HG03469 (cell line): ENCODE measurements at regions not wholly inside any gene's neighbourhood (a gene's known extent, or its start where the extent isn't known, plus 50 kb on each side); places are given as distances from the start of the nearest gene placed in this dataset.

ENCODE experiments used
- ATAC-seq: cut with Tn5 transposase; IDR thresholded peaks from one replicate; pipeline ENCODE4 v1.9.1; 2021; ENCODE audit warnings: mild to moderate bottlenecking, moderate library complexity, moderate number of reproducible peaks; ENCODE audit not compliant: unreplicated experiment

DNA sequence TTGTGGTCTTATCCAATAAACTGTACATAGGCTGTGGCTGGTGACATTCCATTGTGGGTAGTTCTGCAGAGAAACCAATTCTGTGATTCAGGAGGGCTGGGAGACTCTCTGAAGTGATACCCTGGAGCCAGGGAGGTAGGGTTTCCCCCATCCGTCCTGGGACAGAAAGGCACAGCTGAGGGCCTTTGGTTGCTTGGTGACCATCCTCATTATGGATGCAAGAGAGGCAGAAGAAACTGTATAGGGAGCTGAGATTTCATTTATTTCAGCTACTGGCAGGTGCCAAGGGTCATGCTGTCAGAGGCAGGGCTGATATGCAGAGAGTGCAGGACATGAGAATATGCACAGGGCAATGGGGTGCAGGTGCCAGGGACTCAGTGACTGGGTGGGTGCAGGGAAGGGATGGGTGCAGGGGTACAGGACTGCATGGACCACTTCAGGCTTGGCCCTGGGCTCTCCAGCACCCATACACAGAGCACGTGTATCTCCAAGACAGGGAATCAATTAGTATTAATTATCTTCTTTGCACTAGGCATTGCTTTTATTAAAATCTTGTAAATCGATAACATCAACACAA is 236.5 kb downstream of the ICE1 start:
- no peak for ATAC-seq

DNA sequence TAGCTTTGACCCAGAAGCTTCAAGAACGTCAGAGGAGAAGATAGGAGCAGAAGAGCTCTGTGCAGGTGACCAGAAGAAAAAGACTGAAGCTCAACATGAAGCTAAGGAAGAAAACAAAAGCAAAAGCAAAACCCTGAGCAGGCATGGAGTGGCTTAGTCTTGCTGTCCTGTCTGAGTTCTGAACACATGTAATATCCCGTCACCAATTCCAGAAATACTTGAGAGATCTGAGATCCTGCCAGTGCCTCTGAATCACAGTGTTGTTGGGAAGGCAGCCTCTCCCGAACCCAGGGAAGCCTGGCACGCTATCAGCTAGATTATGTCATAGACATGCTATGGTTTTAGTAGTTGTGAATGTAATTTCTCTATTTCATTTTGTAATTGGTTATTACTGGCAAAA is 235.7 kb downstream of the ICE1 start:
- ATAC-seq, result no peak

DNA sequence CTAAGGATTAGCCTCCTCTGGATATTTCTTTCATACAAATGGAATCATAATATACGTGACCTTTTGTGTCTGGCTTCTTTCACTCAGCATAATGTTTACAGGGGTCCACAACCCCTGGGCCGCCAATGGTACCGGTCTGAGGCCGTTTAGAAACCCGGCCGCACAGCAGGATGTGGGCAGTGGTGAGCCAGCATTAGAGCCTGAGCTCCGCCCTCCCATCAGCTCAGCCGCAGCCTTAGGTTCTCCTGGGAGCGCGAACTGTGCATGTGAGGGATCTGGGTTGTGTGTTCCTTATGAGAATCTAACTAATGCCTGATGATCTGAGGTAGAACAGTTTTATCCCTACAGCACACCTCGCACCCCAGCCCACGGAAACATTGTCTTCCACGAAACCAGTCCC is 229.7 kb downstream of the ICE1 start:
- no peak for ATAC-seq

DNA sequence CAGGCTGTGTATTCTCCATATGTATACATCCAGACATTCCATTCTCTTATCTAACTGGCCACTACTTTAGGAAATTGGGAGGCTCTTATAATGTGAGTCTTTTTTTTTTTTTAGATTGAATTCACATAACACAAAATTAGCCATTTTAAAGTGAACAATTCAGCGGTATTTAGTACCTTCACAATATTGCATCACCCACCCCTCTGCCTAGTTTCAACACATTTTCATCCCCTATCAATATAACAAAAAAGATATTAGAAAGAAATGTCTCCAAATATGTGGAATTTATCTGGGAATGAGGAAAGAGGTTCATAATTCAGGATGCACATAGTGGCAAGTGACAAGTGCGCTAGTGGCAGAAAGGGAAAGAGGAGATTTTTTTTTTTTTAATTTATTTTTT is 228.5 kb downstream of the ICE1 start:
- ATAC-seq, result no peak

DNA sequence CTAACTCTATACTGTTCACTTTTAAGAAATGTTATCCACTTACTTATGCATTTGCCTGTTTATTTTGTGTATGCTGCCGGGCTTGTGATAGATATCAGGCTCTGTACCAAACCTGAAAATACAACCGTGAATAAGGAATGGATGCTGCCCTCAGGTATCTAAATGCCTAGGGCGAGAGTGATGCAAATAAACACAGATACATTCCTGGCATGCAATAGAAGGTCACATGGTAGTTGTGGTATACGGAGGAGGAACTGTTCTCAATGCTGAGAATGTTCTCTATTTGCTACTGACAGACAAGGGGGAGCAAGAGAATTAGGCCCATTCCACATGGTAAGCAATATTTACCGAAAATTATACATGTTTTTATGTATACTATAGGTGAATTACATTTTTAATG is 227.8 kb downstream of the ICE1 start:
- peak; percentile 60 for ATAC-seq

DNA sequence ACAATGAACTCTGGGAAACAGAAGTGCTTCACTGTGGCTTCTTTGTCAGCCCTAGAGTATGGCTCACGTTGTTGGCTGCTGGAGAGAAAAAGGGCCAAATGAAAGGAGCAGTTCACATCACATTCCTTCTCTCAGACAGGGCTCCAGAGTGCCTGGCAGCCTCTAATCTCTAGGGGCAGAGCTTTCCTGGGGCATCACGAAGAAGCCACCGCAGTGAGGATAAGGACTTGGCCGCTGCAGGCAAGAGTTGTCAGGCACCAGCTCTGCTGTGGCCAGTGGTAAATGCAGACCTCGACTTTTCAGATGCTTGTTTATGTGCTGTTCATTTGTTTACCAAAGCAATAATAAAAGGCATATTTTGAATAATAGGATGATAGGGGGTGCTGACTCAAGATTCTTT is 227.2 kb downstream of the ICE1 start:
- no peak for ATAC-seq

DNA sequence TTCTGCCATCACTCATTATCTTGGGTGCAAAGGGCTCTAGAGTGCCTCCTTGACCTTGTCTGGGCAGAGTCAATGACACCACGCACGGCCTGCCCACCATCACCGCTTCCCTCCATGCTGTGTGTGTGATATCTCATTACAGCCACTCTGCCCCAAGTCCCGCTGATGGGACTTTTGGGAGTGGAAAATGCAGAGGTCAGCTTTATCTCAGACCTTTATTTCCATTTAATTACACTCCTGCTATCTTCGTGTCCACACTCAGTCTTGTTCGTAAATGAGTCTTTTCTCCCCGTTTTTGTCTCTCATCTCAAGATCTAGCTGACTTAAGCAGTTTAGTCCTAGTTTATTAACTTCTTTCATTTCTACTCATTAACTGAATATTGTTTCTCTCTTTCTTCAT is 226.2 kb downstream of the ICE1 start:
- no peak for ATAC-seq

DNA sequence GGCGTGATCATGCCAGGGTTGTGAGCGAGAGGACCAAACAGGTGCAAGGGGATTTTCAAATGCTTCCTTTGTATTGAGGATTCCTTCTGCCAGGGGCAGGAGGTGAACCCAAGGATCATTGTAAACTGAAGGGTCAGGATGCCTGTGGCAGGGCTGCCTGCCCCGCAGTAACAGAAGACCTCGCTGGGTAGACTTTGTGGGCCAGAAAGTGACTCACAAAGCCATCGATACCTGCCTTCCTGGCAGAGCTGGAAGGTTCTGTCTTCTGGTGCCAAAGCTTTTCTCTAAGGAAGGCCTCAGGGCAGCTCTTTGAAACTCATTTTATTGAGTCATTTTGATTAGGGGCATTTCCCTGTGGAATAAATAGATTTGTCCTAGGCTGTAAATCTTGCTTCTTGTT is 223.4 kb downstream of the ICE1 start:
- ATAC-seq, result no peak

DNA sequence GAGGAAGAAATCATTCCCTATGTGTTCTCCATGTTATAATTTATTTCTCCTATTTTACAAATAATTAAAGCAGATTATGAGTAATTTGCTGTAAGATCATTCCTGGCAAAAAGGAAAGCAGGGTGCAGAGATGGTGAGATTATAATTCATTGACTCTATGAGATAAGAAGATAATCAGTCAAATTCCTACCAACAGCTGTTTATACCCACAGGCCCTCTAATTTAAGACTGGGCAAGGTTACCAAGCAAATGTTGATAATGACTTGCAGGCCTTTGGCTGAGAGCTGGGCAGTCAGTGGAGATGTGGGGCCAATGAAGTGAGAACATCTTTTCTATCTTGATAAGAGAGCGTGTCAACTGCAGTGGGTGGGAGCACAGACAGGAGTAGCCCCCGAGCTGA is 222.7 kb downstream of the ICE1 start:
- ATAC-seq, result no peak

DNA sequence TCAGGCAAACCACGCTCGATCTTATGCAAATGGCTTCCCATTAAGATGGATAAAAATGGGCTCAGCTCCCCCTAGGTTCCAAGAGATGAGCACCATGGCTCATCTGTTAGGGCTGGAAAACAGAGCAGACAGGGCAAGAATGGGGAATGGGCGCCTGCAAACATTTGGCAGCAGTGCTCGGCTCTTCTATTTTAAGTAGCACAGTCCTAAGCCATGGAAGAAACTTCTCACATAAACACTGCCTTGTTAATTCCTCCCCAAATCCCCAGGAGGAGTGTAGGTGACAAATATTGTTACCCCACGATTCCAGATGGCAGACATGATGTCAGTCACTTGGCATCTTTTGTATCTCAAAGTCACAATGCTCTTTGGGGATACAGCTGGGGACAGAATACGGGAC is 221.8 kb downstream of the ICE1 start:
- ATAC-seq, result no peak

DNA sequence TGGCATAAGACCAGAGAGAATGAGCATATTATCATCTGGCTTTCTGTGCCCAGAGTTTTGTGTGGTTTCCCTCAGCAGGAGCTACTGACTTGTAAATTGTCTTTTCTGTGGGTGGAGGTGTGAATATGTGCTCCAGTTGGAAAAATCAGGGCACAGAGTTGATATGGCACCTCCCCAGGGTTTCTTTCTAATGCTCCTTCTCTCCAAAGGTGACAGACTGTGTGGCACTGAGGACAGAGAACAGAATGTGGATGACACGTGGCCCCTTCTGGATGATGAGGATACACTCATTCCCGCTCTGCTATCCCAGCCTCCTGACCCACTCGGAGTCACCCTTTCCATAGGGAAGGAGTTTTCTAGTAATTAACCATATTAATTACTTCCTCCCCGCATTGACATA is 221.0 kb downstream of the ICE1 start:
- no peak for ATAC-seq

DNA sequence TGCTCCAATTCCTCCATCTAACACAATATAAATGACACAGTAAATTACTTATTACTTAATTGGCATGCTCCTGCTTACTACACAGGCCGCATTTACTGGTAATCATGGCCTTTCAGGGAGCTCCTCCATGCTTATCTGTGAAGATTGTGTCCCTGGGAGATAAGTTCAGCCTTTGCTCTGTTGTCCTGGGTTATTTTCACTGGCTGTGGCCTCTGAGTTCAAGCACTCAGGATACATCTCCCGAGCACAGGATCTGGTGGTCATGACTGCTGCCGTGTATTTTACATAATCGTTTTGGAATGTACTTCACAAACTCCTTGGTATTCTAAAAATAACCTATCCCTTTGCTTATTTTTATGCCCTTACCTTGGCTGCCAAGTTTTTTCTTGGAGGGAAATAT is 215.7 kb downstream of the ICE1 start:
- ATAC-seq, result no peak

DNA sequence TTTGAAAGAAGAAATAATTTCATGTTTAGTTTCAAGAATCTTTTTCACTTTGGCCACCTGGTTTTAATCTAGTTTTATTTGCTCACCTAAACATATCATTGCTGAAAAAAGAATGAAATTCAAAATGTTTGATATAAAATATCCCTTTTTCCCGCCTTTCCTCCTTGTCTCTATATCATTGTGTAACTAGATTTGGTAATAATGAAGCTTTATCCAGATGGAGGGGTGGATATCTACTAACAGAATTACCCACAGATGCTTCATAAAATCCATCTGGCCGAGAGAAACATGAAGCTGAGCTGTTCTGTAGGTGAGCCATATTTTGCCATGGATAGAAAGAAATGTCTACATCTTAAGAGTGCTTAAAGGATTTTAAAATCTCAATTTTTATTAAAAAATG is 214.7 kb downstream of the ICE1 start:
- ATAC-seq, result no peak

DNA sequence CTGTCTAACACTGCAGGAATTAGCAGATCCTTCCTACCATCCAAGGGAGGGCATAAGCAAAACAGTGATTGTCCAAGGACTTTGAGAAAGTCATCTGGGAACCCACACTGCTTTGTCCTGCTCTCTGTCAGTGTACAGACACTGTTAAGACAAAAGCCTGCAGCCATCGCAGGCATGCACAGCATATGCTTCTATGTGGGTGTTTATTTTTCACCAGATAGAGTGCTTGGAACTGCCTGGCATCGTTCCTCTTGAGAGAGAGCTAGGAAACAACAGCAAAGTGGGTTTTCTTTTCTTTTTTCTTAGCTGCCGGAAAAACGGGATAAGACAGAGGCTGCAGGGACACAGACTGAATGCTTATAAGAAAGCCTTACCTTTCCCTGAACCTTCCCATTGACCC is 212.3 kb downstream of the ICE1 start:
- no peak for ATAC-seq

DNA sequence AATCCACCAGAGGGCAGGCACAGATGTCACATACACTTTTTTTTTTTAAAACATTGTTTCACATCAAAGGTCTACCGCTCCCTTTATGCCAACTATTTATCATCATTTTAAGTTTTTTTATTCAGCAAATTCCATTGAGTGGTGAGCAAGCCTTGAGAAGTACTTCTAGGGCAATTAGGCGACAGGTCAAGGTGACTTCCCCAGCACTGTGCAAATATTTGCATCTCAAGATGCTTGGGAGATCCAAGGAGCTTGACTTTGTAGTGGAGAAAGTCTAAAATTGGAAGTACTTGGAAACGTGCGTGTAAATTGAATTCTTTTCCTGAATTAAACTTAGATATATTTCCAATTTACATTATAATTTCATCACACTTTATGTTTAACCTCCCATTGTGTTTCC is 211.1 kb downstream of the ICE1 start:
- ATAC-seq, result no peak

DNA sequence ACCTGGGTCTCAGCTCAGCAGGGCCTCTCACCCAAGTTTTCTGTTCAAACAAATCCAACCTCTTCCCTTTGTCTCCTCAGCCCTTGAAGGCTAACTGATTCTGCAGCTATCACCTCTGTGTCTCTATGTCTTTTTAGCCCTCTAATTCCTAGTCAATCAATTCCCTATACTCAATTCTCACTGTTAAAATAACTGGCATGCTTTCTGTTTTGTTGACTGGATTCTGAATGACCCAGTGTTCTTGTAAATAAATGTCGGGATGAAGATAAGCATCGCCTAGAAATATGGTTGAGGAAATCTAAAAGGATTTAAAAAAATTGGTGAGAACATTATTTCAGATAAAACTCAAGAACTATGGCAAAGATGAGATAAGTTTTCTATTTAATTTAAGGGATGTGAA is 210.2 kb downstream of the ICE1 start:
- ATAC-seq, result no peak

DNA sequence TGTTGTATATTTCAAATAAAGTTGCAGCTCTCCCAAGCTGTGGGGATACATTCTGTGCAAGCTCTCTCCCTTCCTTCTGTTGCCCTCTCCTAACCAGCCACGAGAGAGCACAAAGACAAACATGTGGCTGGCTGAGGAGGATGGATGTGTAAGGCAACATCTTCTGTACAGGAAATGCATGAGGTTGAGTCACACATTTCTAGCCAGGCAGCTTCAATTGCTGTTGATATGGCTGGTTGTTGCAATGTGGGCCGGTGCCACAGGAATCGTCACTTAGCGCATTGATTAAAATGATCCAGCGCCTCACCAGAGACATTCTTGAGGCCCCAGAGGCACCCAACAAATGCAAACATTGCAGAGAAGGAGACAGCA is 207.1 kb downstream of the ICE1 start:
- ATAC-seq, result no peak

DNA sequence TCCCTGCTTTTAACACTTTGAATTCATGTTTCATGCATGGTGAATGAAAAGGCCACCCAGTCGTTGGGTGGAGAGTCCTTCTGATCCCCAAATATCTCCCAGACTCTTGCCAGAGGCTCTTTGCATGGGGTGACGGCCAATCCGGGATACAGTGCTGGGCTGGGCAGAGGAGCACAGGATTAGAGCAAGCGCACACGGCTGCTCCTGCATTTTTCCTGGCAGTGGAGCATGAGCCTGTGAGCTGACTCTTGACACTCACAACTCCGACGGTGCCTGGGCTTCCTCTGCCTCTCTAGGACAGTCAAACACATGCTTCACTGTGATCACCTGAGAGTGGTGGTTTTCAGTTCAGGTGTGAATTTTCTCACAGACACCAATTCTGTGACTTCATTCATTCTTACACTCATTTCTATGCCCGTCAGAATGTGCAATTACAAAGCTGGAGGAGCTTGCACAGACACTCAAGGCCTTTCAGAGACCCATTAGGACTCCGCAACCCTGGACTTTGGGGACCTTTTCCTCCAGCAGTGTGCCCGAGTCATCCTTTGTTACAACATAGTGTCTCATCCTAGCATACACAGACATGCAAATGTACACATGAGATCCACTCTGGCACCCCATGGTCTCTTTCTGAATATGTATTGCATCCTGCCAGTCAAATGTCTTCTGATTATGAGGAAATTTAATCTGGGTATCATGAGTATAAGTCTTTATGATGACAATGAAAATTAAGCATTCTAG is 206.6 kb downstream of the ICE1 start:
- no peak for ATAC-seq

DNA sequence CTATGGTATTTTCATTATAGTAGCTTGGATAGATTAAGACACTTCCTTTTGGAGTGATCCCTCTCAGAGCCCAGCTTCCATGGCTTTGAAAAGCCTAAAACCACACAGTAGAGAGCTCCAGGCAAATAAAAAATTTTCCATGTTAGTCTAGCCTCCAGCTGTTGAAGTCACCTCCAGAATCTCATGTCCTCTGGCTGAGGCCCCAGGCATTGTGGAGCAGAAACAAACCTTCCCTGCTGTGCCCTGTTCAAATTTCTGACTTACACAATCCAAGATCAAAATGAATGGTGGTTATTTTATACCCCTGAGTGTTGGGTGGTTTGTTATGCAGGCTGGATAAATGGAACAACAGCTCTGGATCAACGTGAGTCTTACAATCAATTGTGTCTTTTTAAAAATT is 203.9 kb downstream of the ICE1 start:
- ATAC-seq, result no peak

DNA sequence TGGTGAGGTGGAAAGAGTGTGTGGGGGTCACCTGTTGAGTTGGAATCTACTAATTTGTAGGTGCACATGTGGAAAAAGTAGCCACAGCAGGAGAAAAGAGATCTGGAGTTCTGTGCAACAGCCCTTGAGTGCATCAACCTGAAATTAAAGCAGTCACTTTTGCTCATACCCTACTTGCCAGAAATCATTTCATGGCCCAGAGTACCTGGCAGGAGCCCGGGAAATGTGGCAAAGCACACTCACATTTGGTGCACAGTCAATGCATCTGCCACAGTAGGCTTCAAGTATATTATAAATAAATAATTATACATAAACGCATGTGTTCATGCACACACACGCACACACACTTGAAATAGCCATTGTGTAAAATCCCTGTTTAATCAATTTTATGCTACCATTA is 203.0 kb downstream of the ICE1 start:
- ATAC-seq, result no peak

DNA sequence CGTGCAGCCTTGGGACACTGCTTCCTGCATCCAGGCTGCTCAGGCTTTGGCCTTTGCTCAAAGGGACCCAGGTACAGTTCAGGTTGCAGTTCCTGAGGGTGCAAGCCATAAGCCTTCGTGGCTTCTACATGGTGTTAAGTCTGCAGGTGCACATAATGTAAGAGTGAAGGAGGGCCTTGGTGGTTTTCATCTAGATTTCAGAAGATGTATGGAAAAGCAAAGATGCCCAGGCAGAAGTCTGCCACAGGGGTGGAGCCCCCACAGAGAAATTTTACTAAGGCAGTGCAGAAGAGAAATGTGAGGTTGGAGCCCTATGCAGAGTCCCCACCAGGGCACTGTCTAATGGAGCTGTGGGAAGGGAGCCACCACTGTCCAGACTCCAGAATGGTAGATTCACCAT is 200.9 kb downstream of the ICE1 start:
- no peak for ATAC-seq

DNA sequence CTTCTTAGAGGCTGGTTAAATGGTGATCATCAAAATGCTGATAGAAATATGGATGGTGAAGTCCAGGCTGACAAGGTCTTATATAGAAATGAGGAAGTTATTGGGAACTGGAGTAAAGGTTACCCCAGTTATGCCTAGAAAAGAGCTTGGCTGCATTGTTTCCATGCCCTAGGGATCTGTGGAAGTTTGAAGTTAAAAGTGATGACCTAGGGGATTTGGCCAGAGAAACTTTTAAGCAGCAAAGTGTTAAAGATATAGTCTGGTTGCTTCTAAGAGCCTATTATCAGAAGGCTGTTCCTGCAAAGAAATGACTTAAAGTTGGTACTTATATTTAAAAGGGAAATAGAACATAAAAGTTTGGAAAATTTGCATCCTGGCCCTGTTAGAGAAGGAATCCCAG is 200.3 kb downstream of the ICE1 start:
- no peak for ATAC-seq

DNA sequence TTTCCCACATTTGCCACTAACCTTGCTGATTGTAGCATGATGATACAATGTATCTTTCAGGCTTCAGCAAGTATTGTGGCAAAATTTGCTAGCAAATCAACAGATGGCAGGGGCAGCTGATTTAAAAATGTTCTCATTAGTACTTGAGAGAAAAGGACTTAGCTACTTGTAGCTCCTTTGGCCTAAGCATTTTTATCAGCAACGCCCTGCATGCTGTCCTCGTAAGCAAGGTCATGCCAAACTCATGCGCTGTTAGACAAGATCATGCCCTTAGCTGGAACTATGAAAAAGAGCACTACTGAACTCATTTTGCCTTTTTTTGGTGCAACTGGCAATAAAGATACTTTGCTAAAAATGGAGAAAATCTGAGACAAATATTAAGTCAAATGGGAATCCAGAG is 197.1 kb downstream of the ICE1 start:
- no peak for ATAC-seq
